GF-D8 (cell line): ENCODE measurements at regions not wholly inside any gene's neighbourhood (a gene's known extent, or its start where the extent isn't known, plus 50 kb on each side); places are given as distances from the start of the nearest gene placed in this dataset.

Experiments
- DNase-seq: peaks from one replicate; lab custom pipeline; 2025; lab: John Stamatoyannopoulos, UW

- DNase-seq = no peak
These were observed 186.2 kb downstream of the CXCL12 start for GRCh38 chr10:44198780-44199097.

DNA sequence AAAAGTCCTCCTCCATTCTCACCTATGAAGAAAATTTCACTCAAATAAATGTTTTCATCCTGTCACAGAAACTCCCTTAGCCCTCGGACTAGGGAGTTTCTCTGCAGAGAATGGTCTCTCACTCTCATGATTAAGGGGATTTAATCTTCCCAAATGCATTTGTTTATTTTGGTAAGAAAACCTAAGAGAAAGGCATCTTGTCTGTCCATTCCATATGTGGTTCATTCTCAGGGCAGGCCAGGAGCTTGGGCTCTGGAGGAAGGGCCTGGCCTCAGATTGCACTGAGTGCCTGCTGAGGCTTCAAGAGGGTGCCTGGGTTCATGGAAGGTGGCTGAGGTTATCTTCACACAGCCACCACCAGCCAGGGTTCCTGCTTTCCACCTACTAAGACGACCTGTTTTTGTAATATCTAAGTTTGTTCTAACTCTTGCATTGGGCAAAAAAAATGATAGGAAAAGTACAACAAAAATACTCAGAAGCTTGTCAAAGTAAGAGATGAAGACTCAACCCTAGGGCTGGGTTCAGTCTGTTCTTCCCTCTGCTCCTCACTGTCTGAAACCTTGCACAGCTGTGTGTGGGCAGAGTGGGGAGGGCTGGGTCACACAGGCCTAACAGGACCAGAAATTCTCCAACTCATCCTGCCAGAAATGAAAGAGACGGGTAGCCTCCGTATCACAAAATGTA, 186.7 kb downstream of the CXCL12 start:
- no peak for DNase-seq

DNA sequence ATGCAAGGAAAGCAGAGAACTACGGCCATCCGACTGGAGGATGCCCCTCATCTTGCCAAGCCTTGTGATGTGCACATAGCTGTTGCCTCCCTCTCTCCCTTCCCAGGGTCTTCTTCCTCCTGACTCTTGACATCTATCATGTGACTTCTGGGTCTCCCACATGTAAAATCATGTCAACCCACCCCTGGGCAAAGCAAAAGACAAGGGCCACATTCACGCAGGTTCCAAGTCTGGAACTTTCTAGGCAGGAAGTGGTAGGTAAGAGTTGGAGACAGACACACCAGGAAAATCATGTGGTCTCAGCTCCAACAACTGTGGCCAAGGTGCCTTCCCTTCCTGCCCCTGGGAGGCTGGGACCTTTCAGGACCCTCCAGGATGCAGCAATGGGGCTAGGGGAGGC, 187.3 kb downstream of the CXCL12 start:
- no peak for DNase-seq

- DNase-seq = no peak
These were observed 188.6 kb downstream of the CXCL12 start for GRCh38 chr10:44196336-44196735.

DNA sequence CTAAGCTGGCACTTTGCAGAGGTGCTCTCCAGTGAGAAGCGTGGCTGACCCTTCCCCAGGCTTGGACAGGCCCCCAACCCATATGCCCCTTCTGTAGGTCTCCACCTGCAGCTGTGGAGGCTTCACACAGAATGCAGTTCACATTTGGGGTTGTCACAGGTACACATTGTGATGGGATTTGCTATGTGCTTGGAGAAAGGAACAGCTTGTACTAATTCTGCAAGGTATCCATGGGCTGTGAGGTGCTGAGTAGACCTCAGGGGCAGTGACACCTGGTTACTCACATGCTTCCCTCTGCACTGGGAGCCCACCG, 188.9 kb downstream of the CXCL12 start:
- no peak for DNase-seq

DNA sequence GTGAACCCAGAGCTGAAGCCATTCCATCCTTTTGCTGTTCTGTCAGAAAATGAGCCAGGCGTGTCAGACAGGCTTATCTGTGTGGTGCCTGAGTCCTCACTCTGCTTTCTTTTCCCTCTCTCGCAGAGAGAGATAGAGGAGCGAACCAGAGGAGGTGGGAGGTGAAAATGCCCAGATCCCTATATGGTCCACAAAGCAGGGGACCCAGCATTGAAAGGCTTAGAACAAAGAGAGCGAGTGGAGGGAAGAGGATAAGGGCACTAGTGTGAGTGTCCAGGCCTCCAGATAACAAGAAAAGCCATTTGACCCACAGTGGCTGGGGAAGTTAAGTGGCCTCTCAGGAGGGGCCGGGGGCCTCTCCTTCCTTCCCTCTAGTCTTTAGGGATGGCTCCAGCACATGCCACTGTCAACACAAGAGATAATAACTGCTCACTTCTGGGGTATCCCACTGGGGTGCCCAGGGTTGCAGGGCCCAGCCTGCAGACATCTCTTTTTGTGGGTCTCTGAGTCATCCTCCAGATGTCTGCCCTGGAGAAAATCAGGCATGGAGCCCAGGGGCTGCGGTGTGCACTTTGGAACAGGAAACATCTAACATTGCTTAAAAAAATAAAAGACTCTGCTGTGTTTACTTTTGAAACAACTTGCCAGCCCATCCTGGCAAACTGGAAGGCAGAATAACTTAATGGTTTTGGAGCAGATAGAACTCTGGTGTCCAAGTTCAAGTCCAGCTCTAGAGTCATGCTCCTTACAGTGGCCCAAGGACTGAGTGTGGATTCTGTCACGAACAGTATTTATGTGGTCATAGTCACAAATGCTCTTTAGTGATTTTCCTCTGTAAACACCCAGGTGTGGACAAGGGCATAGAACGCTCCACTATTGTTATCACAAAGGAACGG, 189.5 kb downstream of the CXCL12 start:
- no peak for DNase-seq

DNA sequence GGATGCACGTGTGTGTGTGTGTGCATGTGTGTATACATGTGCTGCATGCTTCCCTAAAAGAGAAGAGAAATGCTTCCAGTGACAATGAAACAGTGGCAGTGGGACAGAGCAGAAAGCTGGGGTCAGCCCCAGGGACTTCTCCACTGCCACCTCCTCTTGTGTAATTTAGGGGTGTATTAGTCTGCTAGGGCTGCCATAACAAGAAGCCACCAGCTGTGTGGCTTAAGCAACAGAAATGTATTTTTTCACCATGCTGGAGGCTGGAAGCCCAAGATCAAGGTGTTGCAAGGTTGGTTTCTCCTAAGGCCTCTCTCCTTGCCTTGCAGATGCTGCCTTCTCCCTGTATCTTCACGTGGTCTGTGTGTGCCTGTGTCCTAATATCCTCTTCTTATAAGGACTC, 190.5 kb downstream of the CXCL12 start:
- no peak for DNase-seq

DNA sequence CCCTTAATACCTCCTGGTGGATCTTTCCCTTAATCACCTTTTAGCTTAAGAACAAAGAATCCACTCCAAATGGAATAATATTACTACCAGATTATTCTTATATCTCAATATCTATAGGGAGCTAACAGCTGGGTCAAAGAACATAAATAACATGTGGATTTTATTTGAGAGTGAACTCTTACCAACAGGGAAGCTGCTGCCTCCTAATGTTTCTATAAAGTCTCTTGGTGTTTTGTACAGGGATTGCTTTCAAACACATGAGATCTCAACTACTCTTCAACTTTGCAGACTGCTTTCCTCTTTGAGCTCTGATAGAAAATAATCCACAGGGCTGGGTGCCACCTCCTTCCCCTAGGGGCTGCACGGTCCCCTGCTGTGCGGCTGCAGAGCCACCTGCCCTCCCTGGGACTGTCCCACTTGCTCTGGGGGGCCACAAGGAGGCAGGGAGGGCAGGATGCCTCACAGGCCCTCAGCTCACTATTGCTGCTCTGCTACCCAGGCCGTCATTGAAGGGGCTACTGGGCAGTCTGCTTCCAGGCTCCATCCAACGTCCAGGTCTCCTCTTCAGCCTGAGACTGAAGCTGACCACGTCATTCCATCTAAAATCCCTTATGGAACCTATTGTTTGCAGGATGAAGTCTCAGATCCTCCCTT, 191.2 kb downstream of the CXCL12 start:
- DNase-seq = no peak

GRCh38 chr10:44193166-44193565, 191.7 kb downstream of the CXCL12 start:
- DNase-seq = no peak

DNA sequence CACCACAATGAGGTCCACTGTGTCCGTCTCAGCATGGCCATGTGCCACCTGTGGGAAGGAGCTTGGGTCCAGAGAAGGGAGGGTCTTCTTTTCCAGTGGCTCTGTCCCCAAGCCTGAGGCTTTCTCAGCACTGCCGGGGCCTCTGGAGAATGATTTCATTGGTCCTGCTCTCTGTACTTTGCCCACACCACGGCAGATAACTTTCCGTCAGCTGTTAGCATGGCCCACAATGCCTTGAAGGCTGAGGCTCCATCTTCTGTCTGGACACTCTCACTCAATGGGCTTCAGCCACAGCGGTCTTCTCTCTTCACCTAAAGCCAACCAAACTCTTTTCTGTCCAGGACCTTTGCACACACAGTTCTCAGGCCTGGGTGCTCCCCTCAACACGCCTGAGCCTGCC, 192.5 kb downstream of the CXCL12 start:
- DNase-seq = no peak

DNA sequence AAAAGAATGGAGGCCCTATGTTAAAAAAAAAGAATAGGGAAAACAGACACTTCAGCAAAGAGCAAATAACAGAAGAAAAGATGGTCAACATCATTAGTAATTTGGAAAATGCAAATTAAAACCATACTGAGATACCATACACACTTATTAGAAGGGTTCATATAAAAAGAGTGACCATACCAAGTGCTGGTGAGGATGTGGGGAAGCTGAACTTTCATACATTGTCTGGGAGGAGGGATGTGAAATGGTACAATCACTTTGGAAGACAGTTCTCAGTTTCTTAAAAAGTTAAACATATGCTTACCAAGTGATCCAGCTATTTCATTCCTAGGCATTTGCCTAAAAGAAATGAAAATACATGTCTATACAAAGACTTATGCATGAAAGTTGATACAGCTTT, 194.4 kb downstream of the CXCL12 start:
- DNase-seq = no peak

DNA sequence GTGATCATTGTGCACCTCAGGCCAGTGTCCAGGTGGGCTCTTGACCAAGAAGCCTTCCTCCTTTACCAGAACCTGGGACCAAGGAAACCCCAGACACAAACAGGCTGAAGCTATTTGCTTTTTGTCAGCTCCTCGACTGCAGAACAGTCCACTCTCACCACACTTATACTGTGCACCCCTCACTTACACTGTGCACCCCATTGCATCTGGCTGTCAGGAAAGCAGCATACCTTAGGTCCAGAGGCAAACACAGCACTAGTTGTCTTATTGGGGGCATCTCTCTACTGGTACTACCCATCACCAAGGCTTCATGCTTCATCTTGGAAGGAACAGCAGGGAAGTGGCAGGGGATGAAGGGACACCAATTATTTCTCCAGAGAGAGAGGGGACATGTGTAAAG, 198.1 kb downstream of the CXCL12 start:
- DNase-seq = no peak

DNA sequence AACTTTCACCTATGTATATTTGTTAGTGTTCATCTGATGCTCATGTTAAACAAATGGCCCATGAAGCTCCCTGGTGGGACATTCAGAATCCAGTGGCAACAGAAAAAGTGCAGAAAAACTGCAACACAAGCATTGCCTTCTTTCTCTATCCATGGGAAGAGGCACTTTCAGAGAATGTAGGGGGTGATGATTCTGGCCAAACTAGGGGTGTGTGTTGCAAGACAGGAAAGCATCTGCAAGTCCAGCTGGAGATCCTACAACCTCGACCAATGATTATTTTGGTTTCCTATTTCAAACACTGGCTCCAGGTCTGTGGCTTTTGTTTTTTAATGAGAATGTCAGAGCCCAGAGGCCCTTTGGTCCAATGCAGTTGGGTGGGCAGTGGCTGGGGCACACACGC, 198.7 kb downstream of the CXCL12 start:
- no peak for DNase-seq

- no peak for DNase-seq
These were observed 199.6 kb downstream of the CXCL12 start for GRCh38 chr10:44185315-44185666.

DNA sequence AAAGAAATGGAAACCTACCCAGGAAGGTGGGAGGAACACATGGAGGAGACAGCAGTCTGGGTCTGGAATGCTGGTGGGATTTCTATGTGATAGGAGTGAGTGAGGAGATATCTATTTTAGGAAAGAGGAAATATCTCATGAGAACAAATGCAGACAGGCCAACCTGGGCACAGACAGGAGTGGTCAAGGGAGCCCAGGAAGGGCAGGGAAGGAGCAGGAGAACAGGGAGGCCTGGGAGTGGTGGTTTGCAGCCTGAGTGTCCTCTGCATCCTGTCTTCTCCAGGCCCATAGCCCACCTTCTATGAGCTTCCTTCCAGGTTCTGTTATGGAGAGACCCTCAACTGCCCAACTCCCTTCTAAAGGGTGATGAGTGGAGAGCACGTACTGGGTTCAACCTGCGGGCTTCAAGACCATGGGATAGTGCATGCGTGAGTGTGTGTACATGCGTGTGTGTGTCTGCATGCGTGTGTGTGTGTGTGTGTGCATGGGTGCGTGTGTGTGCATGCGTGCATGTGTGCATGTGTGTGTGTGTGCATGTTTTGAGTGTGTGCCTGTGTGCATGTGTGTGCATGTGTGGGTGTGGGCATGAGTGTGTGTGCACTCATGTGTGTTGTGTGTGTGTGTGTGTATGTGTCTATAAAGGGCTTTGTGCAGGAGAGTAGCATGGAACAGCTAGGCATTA, 200.1 kb downstream of the CXCL12 start:
- DNase-seq = no peak

GRCh38 chr10:44183667-44184632, 200.9 kb downstream of the CXCL12 start:
- no peak for DNase-seq

- no peak for DNase-seq
These were observed 202.0 kb downstream of the CXCL12 start for GRCh38 chr10:44182909-44183308.

- no peak for DNase-seq
These were observed 204.4 kb downstream of the CXCL12 start for GRCh38 chr10:44180321-44181168.

DNA sequence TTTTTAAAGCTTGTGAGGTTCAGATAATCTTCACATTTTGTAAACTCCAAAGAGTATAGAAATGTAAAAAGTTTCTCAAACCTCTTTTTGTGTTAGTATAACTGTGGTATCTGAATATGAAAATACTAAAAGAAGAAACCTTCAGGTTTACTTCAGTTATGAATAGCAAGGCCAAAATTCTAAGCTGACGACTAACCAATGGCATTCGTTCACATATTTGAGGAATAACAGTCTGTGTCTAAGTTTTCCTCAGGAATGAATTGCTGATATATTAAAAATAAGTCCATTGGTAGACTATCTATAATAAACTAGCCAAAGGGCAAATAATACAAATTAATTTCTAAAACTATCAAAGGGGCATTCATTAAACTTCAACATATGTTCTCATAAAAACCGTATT, 206.0 kb downstream of the CXCL12 start:
- no peak for DNase-seq

- no peak for DNase-seq
These were observed 206.6 kb downstream of the CXCL12 start for GRCh38 chr10:44178281-44178680.

DNA sequence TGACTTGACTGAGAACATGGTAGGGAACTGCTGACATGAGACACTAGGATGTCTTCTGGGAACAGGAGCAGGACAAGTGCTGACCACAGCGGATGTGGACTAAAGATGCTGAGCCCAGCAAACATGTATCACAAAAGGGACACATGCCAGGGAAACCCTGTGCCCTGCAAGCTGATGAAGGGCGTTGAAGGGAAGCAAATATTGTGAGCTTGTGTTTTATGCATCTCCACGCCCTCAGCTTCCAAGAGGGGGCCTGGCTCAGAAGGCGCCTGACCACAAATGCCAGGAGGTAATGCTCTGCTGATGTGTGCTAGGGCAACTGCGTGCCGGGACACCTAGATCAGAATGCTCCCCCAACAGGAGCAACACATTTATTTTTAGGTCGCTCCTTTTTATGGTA, 207.3 kb downstream of the CXCL12 start:
- no peak for DNase-seq
